GM10266 (cell line): ENCODE measurements at regions not wholly inside any gene's neighbourhood (a gene's known extent, or its start where the extent isn't known, plus 50 kb on each side); places are given as distances from the start of the nearest gene placed in this dataset.

ENCODE experiments used
- DNase-seq: peaks from one replicate; pipeline ENCODE4 v3.0.0; 2012; ENCODE audit errors: extremely low spot score
- TF ChIP-seq, protein P1 (sequence below): IDR thresholded peaks from 2 replicates; pipeline ENCODE4 v1.5.1; 2012; ENCODE audit warnings: mild to moderate bottlenecking, low read depth; ENCODE audit not compliant: control insufficient read depth, insufficient read depth; ENCODE audit errors: missing control alignments

GRCh38 chr13:27847669-27848068 is 55.4 kb downstream of the GSX1 start:
- TF ChIP-seq, protein P1, sequence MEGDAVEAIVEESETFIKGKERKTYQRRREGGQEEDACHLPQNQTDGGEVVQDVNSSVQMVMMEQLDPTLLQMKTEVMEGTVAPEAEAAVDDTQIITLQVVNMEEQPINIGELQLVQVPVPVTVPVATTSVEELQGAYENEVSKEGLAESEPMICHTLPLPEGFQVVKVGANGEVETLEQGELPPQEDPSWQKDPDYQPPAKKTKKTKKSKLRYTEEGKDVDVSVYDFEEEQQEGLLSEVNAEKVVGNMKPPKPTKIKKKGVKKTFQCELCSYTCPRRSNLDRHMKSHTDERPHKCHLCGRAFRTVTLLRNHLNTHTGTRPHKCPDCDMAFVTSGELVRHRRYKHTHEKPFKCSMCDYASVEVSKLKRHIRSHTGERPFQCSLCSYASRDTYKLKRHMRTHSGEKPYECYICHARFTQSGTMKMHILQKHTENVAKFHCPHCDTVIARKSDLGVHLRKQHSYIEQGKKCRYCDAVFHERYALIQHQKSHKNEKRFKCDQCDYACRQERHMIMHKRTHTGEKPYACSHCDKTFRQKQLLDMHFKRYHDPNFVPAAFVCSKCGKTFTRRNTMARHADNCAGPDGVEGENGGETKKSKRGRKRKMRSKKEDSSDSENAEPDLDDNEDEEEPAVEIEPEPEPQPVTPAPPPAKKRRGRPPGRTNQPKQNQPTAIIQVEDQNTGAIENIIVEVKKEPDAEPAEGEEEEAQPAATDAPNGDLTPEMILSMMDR: no peak
- DNase-seq: no peak

- TF ChIP-seq, protein P1: no peak
- no peak for DNase-seq
These were observed 59.0 kb downstream of the GSX1 start for GRCh38 chr13:27851096-27851850.

DNA sequence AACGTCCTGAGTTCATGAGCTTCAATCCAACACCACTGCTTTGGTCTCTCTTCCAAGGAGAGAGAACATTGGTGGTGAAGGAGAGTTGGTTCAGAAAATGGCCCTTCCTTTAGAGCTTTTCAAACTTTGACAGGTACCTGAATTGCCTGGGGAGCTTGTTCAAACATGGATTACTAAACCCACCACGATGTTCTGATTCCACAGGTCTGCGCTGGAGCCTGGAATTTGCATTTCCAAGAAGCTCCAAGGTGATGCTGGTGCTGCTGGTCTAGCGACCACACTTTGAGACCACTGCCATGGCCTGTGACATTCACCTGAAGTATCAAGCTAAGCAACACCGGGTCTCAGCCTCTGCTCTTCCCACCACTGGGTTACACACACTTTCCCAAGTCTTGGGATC is 60.2 kb downstream of the GSX1 start:
- no peak for DNase-seq
- TF ChIP-seq, protein P1: no peak

DNA sequence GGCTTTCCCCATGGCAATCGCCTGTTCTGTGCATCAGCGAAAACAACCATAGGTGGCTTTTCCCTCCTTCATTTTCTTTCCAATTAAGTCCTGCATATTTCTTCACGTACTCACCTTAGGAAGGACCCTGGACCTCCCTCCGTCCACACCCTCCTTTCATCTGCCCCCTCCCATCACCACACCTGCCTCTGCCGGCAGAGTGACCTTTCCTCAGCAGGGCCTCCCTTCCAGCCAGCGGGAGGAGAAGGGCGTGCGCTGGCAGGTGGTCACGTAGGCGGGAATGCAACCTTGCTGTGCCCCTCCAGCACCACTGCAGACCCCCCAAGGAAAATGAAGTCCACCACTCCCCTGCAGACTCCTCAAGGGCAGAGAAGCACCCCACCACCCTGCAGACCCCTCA is 61.1 kb downstream of the GSX1 start:
- TF ChIP-seq, protein P1: no peak

DNA sequence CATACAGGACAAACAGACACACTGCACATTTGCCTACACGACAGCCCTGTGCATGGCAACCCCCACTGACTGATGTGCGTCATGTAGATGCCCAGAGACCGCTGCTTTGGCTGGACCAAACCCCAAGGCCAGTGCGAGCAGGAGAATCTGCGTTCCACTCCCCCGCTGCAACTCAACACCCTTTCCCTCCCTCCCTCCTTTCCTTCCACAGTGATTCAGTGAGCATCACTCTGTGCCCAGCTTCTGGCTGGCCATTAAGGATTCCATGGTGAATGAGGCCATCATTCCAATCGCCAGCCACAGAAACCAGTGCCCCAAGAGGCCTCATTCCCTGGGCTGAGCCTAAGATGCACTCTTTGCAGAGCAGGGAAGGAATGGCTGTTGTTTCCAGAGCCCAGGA is 61.6 kb downstream of the GSX1 start:
- DNase-seq: no peak
- TF ChIP-seq, protein P1: no peak

More for the DNA sequence above, 61.1 kb downstream of the GSX1 start:
- DNase-seq: no peak

- no peak for DNase-seq
- TF ChIP-seq, protein P1: no peak
These were observed 62.3 kb downstream of the GSX1 start for GRCh38 chr13:27854606-27855005.

- DNase-seq: no peak
- TF ChIP-seq, protein P1: no peak
These were observed 63.1 kb downstream of the GSX1 start for GRCh38 chr13:27855381-27855780.
